ENCODE measurements at regions not wholly inside any gene's neighbourhood (a gene's known extent, or its start where the extent isn't known, plus 50 kb on each side); places are given as distances from the start of the nearest gene placed in this dataset.

DNA sequence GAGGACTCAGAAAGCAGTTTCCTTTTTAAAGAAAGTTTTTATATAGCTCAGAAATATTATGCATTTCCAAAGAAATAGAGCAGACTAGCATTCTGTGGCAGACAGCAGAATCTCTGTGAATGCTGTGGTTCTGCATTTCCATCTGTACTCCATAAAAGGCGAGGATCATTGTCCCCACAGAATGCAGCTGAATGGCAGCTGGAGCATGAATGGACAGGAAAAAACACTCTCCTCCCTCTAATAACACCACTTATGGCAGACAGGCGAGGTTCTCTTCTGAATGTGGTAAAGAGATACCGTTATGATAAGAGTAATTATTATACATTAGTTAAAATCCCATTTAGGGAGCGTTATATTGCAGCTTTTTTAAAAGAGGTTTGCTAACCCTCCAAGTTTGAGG lies 81.4 kb upstream of the WLS start:
- no peaks in the 10 kb centered on the region for H4K20me1 ChIP-seq (ENCODE audit: insufficient read depth, low read length)
- no peak overlapping the region for H3K4me3 ChIP-seq (replicated peaks in 1 of 3; ENCODE audit: insufficient read depth in 1 of 3, low read depth in 2 of 3, low read length in 3 of 3)
- H2AFZ ChIP-seq (ENCODE audit: low read length): no peak overlapping the region
- intact Hi-C loops (cut with micrococcal nuclease; ENCODE audit: unreplicated experiment) (no loop called here), in situ Hi-C loops (cut with HindIII; ENCODE audit: extremely low pct_ligation_motif_present, low pct_unique_long_range_greater_than_20kb) (no loop called here)
- H3K4me2 ChIP-seq (ENCODE audit: low read depth, low read length): no peak overlapping the region
- no peak for DNase-seq (ENCODE audit: low spot score)
- H3K79me2 ChIP-seq (ENCODE audit: insufficient read depth, low read length): no peaks in the 10 kb centered on the region
- no peak for FAIRE-seq
- no peak for TF ChIP-seq GZF1 (CRISPR knock-in tag; IDR thresholded peaks at IDR 0.05)
- no peak for TF ChIP-seq TSC22D2 (CRISPR knock-in tag; IDR thresholded peaks at IDR 0.05; ENCODE audit: borderline replicate concordance)
- TF ChIP-seq, protein P1, sequence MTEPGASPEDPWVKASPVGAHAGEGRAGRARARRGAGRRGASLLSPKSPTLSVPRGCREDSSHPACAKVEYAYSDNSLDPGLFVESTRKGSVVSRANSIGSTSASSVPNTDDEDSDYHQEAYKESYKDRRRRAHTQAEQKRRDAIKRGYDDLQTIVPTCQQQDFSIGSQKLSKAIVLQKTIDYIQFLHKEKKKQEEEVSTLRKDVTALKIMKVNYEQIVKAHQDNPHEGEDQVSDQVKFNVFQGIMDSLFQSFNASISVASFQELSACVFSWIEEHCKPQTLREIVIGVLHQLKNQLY (CRISPR knock-in tag; IDR thresholded peaks at IDR 0.05): no peak
- TF ChIP-seq, protein P2, sequence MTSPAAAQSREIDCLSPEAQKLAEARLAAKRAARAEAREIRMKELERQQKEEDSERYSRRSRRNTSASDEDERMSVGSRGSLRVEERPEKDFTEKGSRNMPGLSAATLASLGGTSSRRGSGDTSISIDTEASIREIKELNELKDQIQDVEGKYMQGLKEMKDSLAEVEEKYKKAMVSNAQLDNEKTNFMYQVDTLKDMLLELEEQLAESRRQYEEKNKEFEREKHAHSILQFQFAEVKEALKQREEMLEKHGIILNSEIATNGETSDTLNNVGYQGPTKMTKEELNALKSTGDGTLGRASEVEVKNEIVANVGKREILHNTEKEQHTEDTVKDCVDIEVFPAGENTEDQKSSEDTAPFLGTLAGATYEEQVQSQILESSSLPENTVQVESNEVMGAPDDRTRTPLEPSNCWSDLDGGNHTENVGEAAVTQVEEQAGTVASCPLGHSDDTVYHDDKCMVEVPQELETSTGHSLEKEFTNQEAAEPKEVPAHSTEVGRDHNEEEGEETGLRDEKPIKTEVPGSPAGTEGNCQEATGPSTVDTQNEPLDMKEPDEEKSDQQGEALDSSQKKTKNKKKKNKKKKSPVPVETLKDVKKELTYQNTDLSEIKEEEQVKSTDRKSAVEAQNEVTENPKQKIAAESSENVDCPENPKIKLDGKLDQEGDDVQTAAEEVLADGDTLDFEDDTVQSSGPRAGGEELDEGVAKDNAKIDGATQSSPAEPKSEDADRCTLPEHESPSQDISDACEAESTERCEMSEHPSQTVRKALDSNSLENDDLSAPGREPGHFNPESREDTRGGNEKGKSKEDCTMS (CRISPR knock-in tag; conservative IDR thresholded peaks at IDR 0.05): no peak
- TF ChIP-seq HMGA1 (CRISPR knock-in tag; conservative IDR thresholded peaks at IDR 0.05): no peak
- no peak for TF ChIP-seq KLF6 (CRISPR knock-in tag; IDR thresholded peaks at IDR 0.05)
- TF ChIP-seq, protein P3, sequence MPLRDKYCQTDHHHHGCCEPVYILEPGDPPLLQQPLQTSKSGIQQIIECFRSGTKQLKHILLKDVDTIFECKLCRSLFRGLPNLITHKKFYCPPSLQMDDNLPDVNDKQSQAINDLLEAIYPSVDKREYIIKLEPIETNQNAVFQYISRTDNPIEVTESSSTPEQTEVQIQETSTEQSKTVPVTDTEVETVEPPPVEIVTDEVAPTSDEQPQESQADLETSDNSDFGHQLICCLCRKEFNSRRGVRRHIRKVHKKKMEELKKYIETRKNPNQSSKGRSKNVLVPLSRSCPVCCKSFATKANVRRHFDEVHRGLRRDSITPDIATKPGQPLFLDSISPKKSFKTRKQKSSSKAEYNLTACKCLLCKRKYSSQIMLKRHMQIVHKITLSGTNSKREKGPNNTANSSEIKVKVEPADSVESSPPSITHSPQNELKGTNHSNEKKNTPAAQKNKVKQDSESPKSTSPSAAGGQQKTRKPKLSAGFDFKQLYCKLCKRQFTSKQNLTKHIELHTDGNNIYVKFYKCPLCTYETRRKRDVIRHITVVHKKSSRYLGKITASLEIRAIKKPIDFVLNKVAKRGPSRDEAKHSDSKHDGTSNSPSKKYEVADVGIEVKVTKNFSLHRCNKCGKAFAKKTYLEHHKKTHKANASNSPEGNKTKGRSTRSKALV (CRISPR knock-in tag; IDR thresholded peaks at IDR 0.05): no peak
- no peak for TF ChIP-seq NKX3-1 (CRISPR knock-in tag; IDR thresholded peaks at IDR 0.05)
- no peak for TF ChIP-seq MTF2 (CRISPR knock-in tag; IDR thresholded peaks at IDR 0.05; ENCODE audit: borderline replicate concordance)
- TF ChIP-seq U2AF2 (IDR thresholded peaks at IDR 0.05; ENCODE audit: low read depth, low read length): no peak
- TF ChIP-seq RBAK (CRISPR knock-in tag; IDR thresholded peaks at IDR 0.05): no peak
- no peak for TF ChIP-seq ZNF790 (CRISPR knock-in tag; IDR thresholded peaks at IDR 0.05; ENCODE audit: borderline replicate concordance)
- no peak for TF ChIP-seq HOXD1 (CRISPR knock-in tag; IDR thresholded peaks at IDR 0.05)
- TF ChIP-seq NFKBIZ (CRISPR knock-in tag; IDR thresholded peaks at IDR 0.05): no peak
- no peak for TF ChIP-seq ZNF781 (CRISPR knock-in tag; IDR thresholded peaks at IDR 0.05; ENCODE audit: borderline replicate concordance, not compliant biosample characterization)
- H3K27me3 ChIP-seq (ENCODE audit: control insufficient read depth in 1 of 2, insufficient read depth in 2 of 2, low read length in 2 of 2): no peaks in the 10 kb centered on the region
- H3K27ac ChIP-seq (ENCODE audit: extremely low read length, insufficient read depth, low read length): no peak overlapping the region
- no peak overlapping the region for H3K9ac ChIP-seq (ENCODE audit: insufficient read depth, low read depth, low read length)
- WGBS (ENCODE audit: low lambda C conversion rate): 2% methylated on average over 4 of the region's 4 CpGs
- ChIA-PET CTCF (ENCODE audit: low intra/inter-chr PET ratio, low total read pairs) (no interaction called here), POLR2A (no interaction called here)
- no peaks in the 10 kb centered on the region for H3K36me3 ChIP-seq (replicated peaks in 1 of 2; ENCODE audit: control insufficient read depth in 1 of 2, insufficient read depth in 2 of 2, low read length in 2 of 2)
- no peaks in the 10 kb centered on the region for H3K9me3 ChIP-seq (ENCODE audit: low read length)
- ATAC-seq: no peak
- BruUV-seq (replicated peaks): no TSS peak
- no peaks in the 10 kb centered on the region for H3K4me1 ChIP-seq (ENCODE audit: insufficient read depth, low read length)
